ENCODE measurements at regions not wholly inside any gene's neighbourhood (a gene's known extent, or its start where the extent isn't known, plus 50 kb on each side); places are given as distances from the start of the nearest gene placed in this dataset.

DNA sequence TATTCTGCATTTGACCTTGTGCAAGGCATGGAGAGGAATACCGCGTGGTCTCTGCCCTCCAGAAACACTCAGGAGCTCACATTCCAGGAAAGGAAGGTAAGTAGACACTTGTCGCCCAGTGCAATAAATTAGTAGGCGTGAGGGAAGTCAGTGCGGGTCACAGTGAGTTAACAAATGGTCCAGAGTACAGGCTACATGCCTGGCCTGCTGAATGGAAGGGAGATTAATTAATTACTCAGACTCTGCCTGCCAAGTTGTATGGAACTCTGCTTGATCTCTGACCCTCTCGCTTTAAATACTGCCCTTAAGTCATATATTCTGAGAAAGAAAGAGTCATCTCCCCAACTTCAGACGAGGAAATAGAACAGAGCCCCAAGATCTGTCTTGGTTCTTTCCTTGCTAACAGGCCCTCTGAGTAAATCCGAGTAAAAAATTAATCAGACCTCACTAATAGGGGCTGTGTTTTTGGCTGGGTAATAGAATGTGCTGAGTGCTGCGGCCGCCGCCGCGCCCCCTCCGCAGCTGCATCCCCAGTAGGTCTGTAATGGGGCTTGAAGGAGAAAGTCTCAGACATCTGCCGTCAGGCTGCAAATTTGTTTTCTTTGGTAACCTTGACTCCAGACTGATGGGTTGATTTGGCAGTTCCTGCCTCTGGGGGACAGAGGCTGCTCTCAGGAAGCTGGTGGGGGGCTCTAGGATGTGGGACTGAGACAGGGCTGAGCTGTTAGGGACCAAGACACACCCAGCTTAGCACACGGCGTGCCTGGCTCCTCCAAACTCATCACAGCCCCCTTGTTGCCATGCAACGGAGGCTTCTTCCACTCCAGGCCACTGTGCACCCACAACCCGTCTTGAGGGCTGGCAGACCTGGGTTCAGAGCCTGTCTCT lies 144.4 kb downstream of the NSG2 start:
- in situ Hi-C loops (cut with HindIII; ENCODE audit: low sequenced_read_pairs): no loop called here
- DNase-seq (ENCODE audit: low spot score): no peak

DNA sequence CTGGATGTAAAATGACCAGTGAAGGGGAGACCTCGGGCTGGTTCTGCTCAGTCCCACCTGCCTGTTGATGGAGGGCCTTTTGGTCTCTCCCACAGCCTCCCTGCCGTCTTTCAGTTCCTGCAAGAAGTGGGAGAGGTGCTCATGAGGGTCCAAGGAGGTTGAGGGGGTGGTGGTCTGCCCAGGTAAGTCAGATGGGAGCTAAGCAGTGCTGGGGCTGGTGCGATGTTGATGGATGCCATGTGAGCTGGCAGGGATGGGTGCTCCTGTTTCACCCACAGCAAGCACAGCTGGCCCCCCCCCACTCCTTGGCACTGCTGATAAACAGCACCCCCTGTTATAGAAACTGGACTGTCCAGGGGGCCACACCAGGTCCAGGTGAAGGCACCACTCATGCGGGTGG lies 145.6 kb downstream of the NSG2 start:
- in situ Hi-C loops (cut with HindIII; ENCODE audit: low sequenced_read_pairs): no loop called here
- no peak for DNase-seq (ENCODE audit: low spot score)

DNA sequence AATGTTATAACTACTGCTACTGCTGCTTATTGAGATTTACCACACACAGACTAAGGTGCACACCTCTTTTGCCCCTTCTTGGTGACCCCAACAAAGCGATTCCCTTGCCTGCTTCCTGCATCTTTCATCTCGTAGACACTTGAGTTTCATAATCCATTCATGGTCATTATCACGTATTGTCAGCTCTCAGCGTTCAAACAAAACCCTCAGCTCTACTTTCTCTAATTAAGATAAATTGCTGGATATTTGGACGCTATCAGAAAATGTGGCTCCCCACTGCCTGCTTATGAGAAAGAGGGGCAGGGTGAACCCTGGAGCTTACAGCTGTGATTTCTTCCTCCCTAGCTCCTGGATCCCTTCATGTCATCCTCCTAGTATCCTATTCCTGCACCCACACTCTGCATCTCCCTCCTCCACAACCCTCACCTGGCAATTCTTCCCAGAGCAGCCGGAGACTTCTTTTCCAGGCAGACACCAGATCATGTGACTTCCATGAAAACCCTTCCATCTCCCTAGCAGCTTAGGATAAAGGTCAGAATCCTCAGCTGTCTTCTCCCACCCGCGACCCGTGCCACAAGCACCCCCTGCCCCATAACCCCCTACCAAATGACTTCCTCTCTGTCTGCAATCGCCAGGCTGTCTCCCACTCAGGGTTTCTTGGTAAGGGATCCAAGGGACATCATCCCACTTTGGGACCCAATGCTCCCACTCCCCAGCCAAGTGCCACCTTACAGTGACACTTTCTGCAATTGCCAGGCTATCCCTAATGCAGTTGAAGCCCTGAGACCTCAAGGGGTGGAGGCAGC lies 146.5 kb downstream of the NSG2 start:
- in situ Hi-C loops (cut with HindIII; ENCODE audit: low sequenced_read_pairs): no loop called here
- DNase-seq (ENCODE audit: low spot score): no peak

DNA sequence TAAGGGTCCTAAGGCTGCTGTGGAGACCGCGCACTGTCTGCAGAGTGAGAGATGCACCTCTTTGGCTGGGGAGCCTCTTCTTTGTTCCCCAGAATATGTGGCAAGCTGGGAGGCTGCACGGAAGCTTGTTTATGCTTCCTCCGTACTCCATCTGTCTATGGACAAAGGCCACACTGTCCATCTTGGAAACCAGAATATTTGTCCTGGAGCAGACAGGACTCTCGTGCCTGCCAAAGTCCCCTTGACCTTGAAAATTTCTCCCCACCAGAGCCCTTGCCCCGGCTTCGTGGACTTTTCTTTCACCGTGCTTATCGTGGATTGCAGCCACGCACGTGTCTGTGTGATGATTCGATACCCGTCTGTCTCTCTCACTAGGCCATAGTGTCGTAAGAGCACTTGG lies 147.4 kb downstream of the NSG2 start:
- in situ Hi-C loops (cut with HindIII; ENCODE audit: low sequenced_read_pairs): no loop called here
- DNase-seq (ENCODE audit: low spot score): no peak

DNA sequence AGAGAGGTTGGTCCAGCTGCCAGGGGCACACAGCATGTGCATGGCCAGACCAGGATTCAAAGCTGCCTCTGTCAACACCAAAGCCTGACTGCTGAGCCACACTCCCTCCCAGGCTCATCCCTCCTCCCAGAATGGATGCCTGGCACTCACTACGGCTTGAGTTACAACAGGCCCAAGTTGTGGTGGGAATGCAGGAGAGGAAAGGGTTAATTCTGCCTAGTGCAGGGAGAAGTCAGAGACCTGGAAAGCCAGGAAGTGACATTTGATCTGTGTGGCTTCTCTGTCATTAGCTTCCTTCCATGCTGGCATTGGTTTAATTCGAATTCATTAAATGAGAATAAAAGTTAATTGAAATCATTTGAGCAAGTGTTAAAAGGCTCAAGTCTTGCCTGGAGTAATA lies 150.0 kb downstream of the NSG2 start:
- in situ Hi-C loops (cut with HindIII; ENCODE audit: low sequenced_read_pairs): no loop called here
- DNase-seq (ENCODE audit: low spot score): no peak

DNA sequence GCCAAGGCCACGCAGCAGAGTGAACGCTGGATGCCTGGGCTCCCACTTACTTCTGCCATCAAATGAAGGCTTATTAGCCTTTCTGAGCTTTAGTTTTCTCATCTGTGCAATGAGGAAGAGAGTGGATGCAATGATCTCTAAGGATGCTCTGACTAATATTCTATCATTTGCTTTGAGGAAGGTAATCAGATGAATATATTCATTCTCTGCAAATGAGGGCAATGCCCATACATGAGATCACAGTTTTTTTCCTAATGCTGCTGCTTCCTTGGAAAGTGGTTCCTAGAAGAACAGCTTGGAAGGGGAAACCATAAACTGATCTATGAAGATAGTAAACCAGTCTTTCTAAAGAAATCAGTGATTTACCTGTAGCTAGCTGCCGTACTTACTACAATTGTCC lies 152.4 kb downstream of the NSG2 start:
- in situ Hi-C loops (cut with HindIII; ENCODE audit: low sequenced_read_pairs): no loop called here

DNA sequence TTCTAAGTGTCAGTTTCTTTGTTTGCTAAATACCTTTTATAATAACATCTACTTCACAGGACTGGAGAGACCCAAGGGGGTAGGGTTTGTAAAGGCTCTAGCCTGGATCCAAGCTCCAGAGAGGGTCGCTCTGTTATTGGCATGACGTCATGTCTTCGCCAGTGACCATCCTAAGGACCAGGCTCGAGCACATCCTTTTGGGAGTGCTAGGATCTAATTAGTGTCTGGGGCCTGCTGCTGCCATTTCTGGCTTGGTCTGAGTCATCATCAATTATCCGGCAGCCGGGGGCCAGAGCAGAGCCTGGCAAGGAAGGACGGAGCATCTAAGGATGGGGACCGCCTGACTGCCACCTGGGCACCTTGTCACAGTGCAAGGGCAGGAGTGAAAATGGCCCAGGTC lies 153.0 kb downstream of the NSG2 start:
- in situ Hi-C loops (cut with HindIII; ENCODE audit: low sequenced_read_pairs): no loop called here
- no peak for DNase-seq (ENCODE audit: low spot score)

More for the DNA sequence above, 152.4 kb downstream of the NSG2 start:
- DNase-seq (ENCODE audit: low spot score): no peak

DNA sequence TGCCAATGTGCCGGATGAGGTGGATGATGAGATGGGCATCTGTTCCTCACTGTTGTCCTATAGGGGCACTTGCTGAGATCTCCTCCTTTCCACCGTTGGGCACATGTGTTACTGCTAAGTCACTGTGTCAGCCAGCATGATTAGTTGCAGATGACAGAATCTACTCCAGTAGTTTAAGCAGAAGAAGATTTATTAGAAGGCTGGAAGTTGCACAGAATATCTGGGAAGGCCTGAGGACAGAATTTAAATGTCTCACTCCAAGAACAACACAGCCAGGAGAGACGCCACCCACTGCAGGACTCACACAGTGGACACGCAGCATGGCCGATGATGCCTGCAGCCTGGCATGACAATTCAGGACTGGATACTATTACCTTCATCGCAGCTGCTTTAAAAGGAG lies 157.5 kb downstream of the NSG2 start:
- in situ Hi-C loops (cut with HindIII; ENCODE audit: low sequenced_read_pairs): no loop called here

DNA sequence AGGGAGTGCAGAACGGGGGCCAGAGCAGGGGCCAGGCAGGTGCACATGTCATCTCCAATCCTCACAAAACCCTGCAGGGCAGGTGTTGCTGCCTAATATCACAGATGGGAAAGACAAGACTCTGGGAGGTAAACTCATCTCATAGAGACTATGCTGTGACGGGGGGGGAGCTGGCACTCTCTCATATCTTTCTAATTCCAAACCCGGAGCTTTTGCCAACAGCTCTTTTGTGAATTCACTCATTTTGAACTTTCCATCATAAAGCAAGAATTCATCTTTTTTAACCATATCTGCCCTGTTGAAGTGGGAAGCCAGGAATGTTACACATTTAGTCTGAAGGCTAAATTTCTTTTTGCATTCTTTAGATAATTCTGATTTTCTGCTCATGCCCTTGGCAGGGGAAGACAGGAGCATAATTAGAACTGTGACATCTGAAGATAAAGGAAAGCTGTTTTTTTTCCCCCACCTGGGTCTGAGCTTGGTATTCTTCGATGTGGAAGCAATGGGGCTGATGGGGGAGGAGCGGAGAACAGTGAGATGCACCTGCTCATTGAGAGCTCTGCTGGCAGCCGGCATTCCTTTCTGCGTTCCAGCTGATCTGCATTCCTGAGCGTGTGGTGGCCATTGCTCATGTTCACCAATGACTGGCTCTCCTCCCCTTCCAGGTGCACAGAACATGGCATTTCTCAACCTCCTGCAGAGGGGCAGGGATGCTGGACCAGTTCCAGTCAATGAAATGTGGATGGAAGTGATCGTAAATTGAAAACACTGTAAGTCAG lies 159.2 kb downstream of the NSG2 start:
- DNase-seq (ENCODE audit: low spot score): peak; percentile 72
- in situ Hi-C loops (cut with HindIII; ENCODE audit: low sequenced_read_pairs): no loop called here

More for the DNA sequence above, 157.5 kb downstream of the NSG2 start:
- DNase-seq (ENCODE audit: low spot score): no peak

DNA sequence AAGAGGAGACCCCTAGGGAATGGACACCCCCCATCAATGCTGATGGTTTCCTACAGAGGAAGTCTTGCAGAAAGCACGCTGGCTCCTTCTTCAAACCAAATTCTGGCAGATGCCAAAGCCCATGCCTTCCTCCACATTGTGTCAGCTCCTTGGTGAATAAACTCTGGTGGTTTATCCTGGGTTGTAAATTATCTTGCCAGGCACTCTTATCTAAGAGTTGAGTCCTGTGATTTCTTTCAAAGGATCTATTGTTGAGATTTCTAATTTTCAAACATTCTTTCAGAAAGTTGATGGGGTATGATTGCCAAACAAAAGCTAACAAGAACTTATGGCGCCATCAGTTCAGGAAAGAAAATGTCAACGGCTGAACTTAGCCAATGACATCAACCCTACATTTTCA lies 160.4 kb downstream of the NSG2 start:
- in situ Hi-C loops (cut with HindIII; ENCODE audit: low sequenced_read_pairs): no loop called here
- no peak for DNase-seq (ENCODE audit: low spot score)

DNA sequence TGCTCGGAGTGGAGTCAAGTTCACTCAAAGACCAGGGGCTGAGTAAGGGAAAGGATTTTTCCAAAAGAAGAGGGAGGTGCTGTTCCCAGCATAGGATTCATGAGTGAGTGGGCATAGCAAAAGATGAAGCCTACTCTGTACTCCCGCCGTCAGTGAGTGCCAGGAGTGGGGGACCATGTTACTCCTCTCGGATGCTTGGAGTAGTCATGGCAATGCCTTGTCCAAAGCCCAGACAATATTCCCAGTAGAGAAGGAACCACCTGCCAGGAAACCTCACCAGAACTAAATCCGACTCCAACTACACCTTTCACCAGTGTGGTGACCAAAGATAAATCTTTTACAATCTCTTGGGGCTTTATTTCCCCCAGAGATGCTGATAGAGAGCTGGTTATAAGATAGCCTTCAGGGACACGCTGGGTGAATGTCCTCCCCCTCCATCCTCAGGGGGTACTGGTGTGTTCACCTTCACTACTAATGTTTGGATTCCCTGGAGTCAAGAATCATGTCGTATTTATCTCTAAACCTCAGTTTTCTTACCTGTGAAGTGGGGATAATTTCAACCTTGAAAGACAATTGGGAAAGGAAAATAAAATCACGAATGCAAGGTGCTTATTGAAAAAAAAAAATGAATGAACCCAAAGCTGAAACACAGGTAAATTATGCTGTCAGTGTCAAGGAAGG lies 165.2 kb downstream of the NSG2 start:
- in situ Hi-C loops (cut with HindIII; ENCODE audit: low sequenced_read_pairs): no loop called here
- DNase-seq (ENCODE audit: low spot score): no peak

DNA sequence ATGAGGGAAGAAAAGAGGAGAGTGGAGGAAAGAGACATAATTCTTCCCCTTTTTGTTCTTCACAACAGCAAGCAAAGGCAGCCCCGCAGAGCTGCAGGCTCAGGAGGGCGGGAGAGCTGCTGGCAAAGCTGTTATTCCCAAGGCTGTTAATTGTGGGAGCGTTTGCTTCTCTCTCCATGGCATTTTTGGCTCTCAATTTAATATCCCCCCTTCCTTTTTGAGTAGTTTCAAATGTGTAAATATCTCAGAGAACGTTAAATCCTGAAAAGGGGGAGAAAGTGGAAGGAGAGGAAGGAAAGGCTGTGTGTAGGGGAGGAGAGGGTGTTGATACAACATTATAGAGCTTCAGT lies 165.7 kb downstream of the NSG2 start:
- in situ Hi-C loops (cut with HindIII; ENCODE audit: low sequenced_read_pairs): no loop called here
- no peak for DNase-seq (ENCODE audit: low spot score)

DNA sequence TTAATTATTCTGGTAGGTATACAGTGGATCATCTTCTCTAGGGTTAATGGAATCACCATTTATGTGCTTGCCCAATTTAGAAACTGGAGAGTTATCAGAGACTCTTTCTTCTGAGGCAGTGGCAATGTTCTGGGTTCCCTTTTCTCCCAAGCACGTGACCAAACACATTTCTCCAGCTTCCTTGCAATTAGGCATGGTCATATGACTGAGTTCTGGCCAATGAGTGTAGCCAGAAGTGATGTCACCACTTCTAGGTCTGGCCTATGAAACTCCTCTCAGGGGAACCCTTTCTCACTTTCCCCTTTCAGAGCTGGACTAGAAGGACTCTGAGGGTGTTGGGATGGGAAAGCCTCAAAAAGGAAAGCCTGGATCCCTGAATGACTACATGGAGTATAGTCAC lies 172.0 kb downstream of the NSG2 start:
- in situ Hi-C loops (cut with HindIII; ENCODE audit: low sequenced_read_pairs): no loop called here

DNA sequence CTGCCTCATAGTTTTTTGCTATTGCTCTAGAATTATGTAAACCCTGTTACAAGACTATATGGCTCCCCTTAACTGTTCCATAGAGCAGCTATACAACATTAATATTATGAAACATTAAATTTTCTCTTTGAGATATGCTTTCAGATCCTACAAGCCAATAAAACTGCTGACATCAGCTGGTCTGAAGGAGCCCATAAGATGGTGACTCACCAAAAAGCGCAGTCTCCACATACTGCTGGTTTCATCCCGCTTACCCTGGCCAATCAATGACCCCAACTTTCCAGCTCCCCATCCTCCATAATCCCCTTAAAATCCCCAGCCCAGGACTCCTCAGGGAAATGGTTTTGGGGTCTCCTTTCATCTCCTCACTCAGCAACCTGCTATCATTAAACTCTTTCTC lies 172.7 kb downstream of the NSG2 start:
- in situ Hi-C loops (cut with HindIII; ENCODE audit: low sequenced_read_pairs): no loop called here

More for the DNA sequence above, 172.0 kb downstream of the NSG2 start:
- DNase-seq (ENCODE audit: low spot score): no peak

DNA sequence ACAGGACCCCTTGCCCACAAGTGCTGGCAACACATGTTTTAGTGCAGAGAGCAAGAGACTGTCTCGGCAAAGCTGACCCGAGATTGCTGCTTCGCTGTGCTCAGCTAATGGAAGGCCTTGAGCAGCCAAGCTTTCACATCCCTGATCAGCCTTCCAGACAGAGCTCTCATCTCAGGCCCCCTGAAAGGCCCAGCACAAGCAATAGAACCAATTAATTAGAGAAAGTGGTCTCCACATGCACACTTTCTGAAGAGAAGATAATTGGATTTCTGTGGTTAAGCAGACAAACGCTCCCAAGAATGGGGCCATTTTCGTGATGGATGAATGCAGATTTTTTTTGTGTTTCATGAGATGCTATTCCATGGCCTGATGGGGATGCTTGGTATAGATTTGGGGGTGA lies 174.9 kb downstream of the NSG2 start:
- in situ Hi-C loops (cut with HindIII; ENCODE audit: low sequenced_read_pairs): no loop called here
- DNase-seq (ENCODE audit: low spot score): no peak

More for the DNA sequence above, 172.7 kb downstream of the NSG2 start:
- DNase-seq (ENCODE audit: low spot score): no peak

DNA sequence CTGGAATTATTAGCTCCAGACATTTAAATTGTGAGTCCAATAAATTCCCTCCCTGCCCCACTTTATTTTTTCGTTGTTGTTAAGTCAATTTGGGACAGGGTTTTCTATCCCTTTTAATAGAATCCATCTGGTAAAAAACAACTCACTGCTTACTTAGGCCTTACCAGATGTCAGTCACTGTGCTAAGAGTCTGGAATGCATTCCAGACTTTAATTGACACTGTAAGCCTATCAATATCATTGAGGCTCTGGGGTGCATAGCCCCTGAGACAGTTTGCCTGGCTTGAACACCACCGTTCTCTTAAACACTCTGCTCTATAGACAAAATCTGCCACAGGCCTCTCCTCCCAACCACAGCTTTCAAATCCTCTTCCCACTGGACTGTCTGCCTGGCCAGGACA lies 175.9 kb downstream of the NSG2 start:
- no peak for DNase-seq (ENCODE audit: low spot score)
- in situ Hi-C loops (cut with HindIII; ENCODE audit: low sequenced_read_pairs): no loop called here

DNA sequence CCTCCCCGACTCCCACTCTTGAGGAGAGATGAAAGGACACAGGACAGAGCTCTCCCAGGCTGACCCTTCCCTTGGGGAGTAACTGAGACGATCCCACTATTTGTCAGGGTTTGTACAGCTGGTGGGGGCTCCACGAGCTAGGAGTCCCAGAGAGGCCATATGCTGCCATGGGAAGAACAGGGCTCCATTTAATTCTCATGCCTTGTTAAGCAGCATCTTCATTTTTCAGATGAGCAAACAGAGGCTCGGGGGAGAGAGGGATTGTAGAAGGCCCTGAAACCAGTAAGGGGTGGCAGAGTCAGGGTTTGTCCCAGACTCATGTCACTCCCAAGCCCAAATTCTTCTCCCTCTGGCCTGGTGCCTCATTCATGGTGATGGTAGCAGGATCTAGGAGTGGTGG lies 176.4 kb downstream of the NSG2 start:
- in situ Hi-C loops (cut with HindIII; ENCODE audit: low sequenced_read_pairs): no loop called here
- no peak for DNase-seq (ENCODE audit: low spot score)

DNA sequence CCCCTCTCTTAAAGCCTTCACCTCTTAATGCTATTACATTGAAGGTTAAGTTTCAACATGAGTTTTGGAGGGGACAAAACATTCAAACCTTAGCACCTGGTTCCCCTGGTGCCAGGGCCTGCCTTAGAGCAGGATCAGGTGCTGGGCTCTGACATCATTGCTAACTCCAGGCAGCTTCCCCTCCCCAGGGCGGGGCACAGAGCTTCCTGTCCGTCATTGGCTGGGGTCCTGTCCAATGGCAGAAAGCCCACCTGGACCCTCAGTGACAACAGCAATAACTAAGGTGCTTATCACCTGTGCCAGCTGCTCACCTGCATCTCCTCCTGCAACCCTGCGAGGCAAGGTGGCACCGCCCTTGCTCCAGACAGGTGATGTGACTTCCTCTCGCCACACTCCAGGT lies 177.4 kb downstream of the NSG2 start:
- DNase-seq (ENCODE audit: low spot score): no peak
- in situ Hi-C loops (cut with HindIII; ENCODE audit: low sequenced_read_pairs): no loop called here

DNA sequence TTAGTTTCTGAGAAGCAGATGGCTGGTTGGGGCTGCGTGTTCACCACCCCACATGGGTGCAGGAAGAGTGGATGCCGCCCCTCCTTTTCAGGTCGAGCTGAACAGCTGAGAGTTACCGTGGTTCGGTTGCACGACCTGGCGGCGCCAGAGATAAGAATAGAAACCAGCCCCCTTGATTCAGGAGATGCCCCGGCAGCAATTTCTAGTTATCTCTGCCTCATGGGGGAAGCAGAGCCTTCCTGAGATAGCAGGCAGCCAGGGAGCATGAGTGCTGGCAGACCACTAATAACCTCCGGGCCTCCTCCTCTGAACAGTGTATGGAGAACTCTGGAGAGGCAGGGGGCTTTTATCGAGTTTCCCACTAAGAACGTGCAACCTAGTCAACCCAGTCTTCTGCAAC lies 177.8 kb downstream of the NSG2 start:
- no peak for DNase-seq (ENCODE audit: low spot score)
- in situ Hi-C loops (cut with HindIII; ENCODE audit: low sequenced_read_pairs): no loop called here

All from G401 (cell line).